ENCODE measurements at regions not wholly inside any gene's neighbourhood (a gene's known extent, or its start where the extent isn't known, plus 50 kb on each side); places are given as distances from the start of the nearest gene placed in this dataset.

GRCh38 chr11:119977881-119978280 lies 160.0 kb downstream of the TRIM29 start:
- no peak overlapping the region for H2AFZ ChIP-seq (ENCODE audit: low read depth, low read length)
- H4K20me1 ChIP-seq (ENCODE audit: insufficient read depth) = no peaks in the 10 kb centered on the region
- no peak overlapping the region for H3K9ac ChIP-seq (ENCODE audit: low read length)
- no peaks in the 10 kb centered on the region for H3K9me2 ChIP-seq (ENCODE audit: insufficient read depth, low read length)
- no peak overlapping the region for H3K4me3 ChIP-seq (ENCODE audit: low read length)
- TF ChIP-seq MXI1 (conservative IDR thresholded peaks at IDR 0.05; ENCODE audit: poor library complexity, severe bottlenecking) (no peak), SMC3 (conservative IDR thresholded peaks at IDR 0.05; ENCODE audit: poor library complexity) (no peak), EZH2 (IDR thresholded peaks at IDR 0.05; ENCODE audit: borderline replicate concordance, insufficient read depth, low read length, poor library complexity, severe bottlenecking) (no peak), POLR2AphosphoS5 (IDR thresholded peaks at IDR 0.05) (no peak), REST (IDR thresholded peaks at IDR 0.05; ENCODE audit: borderline replicate concordance) (no peak), RAD21 (conservative IDR thresholded peaks at IDR 0.05) (no peak), EP300 (conservative IDR thresholded peaks at IDR 0.05; ENCODE audit: poor library complexity, severe bottlenecking) (no peak), TAF1 (IDR thresholded peaks at IDR 0.05; ENCODE audit: low read depth) (no peak), CTCF (IDR thresholded peaks at IDR 0.05; ENCODE audit: poor library complexity, severe bottlenecking) (no peak)
- no peaks in the 10 kb centered on the region for H3K79me2 ChIP-seq (replicated peaks; ENCODE audit: insufficient read depth, low read length)
- no peak overlapping the region for H3K27ac ChIP-seq (ENCODE audit: low read length)
- H3K4me2 ChIP-seq (ENCODE audit: low read length) = no peak overlapping the region
- H3K36me3 ChIP-seq (ENCODE audit: insufficient read depth, low read length) = no peaks in the 10 kb centered on the region
- H3K9me3 ChIP-seq (ENCODE audit: low read length) = no peaks in the 10 kb centered on the region
- no peaks in the 10 kb centered on the region for H3F3A ChIP-seq (ENCODE audit: insufficient read depth, low read length, poor library complexity, severe bottlenecking)
- H3K27me3 ChIP-seq (ENCODE audit: insufficient read depth, low read depth, low read length) = no peaks in the 10 kb centered on the region

- no peaks in the 10 kb centered on the region for H3K79me2 ChIP-seq (replicated peaks; ENCODE audit: insufficient read depth, low read length)
- H3K9me3 ChIP-seq (ENCODE audit: low read length) = no peaks in the 10 kb centered on the region
- H3K27me3 ChIP-seq (ENCODE audit: insufficient read depth, low read depth, low read length) = no peaks in the 10 kb centered on the region
- H3K4me2 ChIP-seq (ENCODE audit: low read length) = no peak overlapping the region
- no peaks in the 10 kb centered on the region for H4K20me1 ChIP-seq (ENCODE audit: insufficient read depth)
- no peak overlapping the region for H3K27ac ChIP-seq (ENCODE audit: low read length)
- no peaks in the 10 kb centered on the region for H3K9me2 ChIP-seq (ENCODE audit: insufficient read depth, low read length)
- no peak overlapping the region for H3K9ac ChIP-seq (ENCODE audit: low read length)
- H2AFZ ChIP-seq (ENCODE audit: low read depth, low read length) = no peak overlapping the region
- H3K4me3 ChIP-seq (ENCODE audit: low read length) = no peak overlapping the region
- TF ChIP-seq MXI1 (conservative IDR thresholded peaks at IDR 0.05; ENCODE audit: poor library complexity, severe bottlenecking) = no peak
- no peak for TF ChIP-seq RAD21 (conservative IDR thresholded peaks at IDR 0.05)
- TF ChIP-seq POLR2AphosphoS5 (IDR thresholded peaks at IDR 0.05) = no peak
- TF ChIP-seq TAF1 (IDR thresholded peaks at IDR 0.05; ENCODE audit: low read depth) = no peak
- no peak for TF ChIP-seq CTCF (IDR thresholded peaks at IDR 0.05; ENCODE audit: poor library complexity, severe bottlenecking)
- TF ChIP-seq REST (IDR thresholded peaks at IDR 0.05; ENCODE audit: borderline replicate concordance) = no peak
- no peak for TF ChIP-seq EP300 (conservative IDR thresholded peaks at IDR 0.05; ENCODE audit: poor library complexity, severe bottlenecking)
- no peak for TF ChIP-seq SMC3 (conservative IDR thresholded peaks at IDR 0.05; ENCODE audit: poor library complexity)
- TF ChIP-seq EZH2 (IDR thresholded peaks at IDR 0.05; ENCODE audit: borderline replicate concordance, insufficient read depth, low read length, poor library complexity, severe bottlenecking) = no peak
- no peaks in the 10 kb centered on the region for H3F3A ChIP-seq (ENCODE audit: insufficient read depth, low read length, poor library complexity, severe bottlenecking)
- H3K36me3 ChIP-seq (ENCODE audit: insufficient read depth, low read length) = no peaks in the 10 kb centered on the region
Measured at GRCh38 chr11:119977561-119977860, 160.4 kb downstream of the TRIM29 start.
